Jurkat, Clone E6-1 (cell line): ENCODE measurements at regions not wholly inside any gene's neighbourhood (a gene's known extent, or its start where the extent isn't known, plus 50 kb on each side); places are given as distances from the start of the nearest gene placed in this dataset.
"Not testable (repeated sequence)": the region's sequence is repeated elsewhere in the genome, so short reads cannot be mapped to it uniquely, and the experiment has no call there.

Experiments used
- DNase-seq: peaks from one replicate; pipeline ENCODE4 v3.0.0-alpha.2; 2011; ENCODE audit warnings: low read depth, low spot score
- H3K4me3 ChIP-seq: 2 replicates; pipeline ENCODE4 v1.5.1; 2011; ENCODE audit warnings: mild to moderate bottlenecking, low read length, control low read depth, moderate library complexity

DNA sequence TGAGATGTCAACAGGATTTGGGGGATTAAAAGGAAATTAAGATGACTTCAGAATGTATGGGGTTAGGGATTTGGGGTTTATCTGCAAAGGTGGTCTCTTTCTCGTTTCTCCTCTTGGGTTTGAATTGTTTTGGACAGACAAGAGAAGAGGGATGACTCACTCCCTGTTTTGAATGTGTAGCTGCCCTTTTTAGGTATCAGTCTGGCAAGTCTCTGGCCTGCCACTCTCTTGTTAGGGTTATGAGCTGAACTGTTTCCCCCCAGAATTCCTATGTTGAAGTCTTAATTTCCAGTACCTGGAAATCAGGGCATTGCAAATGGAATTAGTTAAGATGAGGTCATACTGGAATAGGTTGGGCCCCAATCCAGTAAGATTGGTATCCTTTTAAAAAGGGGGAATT lies 291.7 kb downstream of the MEX3B start:
- H3K4me3 ChIP-seq: no peak overlapping the region
- no peak for DNase-seq

GRCh38 chr15:81752974-81753373 lies 292.8 kb downstream of the MEX3B start:
- H3K4me3 ChIP-seq: no peak overlapping the region
- DNase-seq: no peak

DNA sequence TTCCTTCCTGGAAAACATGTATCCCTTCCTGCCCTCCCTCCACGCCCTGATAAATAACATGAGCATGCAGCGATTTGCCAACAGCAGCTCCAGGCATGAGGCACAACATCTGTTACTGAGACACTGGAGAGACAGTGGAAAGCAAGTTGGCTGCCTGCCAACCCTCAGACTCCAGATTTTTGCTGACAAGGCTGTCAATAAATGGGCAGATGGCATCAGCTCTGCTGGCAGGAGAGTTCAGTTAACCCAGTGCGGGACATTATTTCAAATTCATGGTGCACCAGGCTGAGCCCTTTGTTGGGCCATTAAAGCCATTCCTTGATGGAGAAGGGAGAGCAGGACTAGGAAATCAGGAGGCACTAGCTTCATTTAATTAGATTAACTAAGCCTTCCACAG lies 293.3 kb downstream of the MEX3B start:
- peak; percentile 20 for DNase-seq

DNA sequence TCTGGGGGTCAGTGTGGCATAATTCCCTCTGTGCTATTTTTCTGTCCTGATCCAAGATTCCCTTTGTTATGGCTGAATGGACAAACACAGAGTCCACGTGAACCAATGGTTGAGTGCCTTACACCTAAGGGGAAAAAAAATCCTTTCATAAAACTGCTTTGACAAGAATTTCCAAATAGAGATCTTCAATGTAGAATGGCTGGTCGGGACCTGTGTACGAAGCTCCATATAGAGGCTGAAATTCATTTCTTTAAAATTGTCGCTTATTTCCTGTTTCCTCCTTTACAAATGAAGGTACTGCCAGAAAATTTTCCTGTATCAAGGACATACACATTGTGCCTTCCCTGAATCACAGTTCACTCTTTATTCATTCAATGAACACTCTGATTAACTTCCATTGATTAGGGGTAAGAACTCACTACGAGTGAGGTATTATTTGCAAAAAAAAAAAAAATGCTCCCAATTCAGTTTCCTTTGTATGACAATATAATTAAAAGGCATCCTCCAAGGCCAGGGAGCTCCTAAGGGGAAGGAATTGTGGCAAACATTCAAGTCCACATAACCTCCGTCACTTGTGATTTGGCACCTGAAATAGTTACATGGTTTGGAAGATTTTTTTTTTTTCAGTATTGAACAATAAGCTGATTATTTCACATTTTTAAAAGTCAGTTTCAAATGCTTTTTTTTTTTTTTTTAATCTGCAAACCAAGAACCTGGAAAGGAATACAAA lies 293.8 kb downstream of the MEX3B start:
- no peak for DNase-seq

More for the DNA sequence above, 293.3 kb downstream of the MEX3B start:
- H3K4me3 ChIP-seq: no peak overlapping the region

DNA sequence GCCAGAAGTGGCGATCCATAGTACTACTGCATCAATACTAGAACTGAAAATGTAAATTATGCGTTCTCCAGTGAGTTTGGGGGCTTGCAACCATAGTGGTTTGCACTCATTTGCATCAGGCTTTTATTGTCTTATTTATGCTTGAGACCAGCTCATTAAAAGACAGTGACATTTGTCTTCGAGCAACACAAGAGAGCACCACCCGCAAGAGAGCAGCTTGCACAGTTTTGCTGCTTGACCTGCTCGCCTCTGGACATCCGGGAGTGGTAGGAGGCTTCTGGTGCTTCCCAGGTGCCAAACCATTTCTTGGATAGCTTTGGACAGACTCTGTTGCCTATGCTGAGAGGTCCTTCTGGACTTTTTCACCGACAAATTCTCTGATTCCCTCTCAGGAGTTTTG lies 294.6 kb downstream of the MEX3B start:
- no peak for DNase-seq
- no peak overlapping the region for H3K4me3 ChIP-seq

More for the DNA sequence above, 293.8 kb downstream of the MEX3B start:
- H3K4me3 ChIP-seq: no peak overlapping the region

DNA sequence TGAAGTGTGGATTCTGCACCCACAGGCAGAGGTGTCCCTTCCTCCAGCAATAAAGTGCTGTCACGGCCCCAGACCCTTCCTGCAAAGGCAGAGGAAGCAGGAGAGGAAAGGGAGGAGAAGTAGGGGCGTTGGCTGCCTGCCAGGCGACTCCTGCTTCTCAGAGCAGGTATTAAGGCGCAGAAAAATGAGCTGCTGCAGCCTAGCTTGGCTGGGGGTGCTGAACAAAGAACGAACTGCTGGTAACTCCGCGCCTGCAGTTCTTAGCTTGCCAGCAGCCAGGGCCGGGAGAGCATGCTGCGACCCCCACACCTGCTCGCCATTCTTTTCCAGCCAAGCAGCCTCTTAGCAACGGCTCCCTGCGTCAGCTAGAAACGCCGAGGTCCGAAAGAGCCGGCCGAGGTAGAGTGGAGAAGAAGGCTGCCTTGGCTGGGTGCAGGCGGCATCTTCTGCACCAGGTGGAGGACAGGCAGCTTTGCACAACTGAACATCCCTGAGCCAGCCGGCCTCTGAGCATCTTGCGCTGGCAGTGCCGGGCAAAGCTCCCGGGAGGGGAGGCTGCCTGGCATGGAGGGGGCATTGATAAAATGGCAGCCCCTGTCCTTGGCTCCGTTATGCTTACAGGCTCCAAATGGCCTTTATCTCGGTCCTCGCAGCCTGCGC lies 296.0 kb downstream of the MEX3B start:
- DNase-seq: no peak
- no peak overlapping the region for H3K4me3 ChIP-seq

DNA sequence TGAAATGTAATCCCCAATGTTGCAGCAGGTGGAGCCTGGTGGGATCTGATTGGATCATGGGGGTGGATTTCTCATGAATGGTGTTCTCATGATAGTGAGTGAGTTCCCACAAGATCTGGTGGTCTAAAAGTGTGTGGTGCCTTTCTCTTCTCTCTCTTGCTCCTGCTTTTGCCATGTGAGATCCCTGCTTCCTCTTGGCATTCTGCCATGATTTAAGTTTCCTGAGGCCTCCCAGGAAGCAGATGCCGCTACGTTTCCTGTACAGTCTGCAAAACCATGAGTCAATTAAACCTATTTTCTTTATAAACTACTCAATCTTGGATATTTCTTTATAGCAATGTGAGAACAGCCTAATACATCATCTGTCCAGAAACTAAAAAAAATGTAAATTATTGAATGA lies 298.3 kb downstream of the MEX3B start:
- no peak overlapping the region for H3K4me3 ChIP-seq
- no peak for DNase-seq

DNA sequence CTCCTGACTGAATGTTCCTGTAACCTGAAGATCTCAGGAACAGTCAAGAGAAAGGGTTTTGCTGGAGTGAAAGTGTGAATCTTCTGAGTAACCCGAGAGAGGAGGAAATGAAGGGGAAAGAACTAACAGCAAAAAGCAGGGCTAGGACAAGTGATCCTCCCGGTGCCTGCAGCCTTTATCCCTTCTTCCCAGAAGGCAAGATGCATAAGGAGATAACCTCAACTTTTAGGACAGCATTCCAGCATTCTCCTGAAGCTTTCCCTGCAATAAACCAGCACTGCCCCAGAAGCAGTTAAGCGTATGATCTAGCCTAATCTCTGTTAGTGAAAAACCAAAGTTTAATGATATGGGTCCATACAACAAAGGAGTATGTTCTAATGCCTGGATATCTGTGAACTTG lies 298.8 kb downstream of the MEX3B start:
- H3K4me3 ChIP-seq: no peak overlapping the region
- no peak for DNase-seq

DNA sequence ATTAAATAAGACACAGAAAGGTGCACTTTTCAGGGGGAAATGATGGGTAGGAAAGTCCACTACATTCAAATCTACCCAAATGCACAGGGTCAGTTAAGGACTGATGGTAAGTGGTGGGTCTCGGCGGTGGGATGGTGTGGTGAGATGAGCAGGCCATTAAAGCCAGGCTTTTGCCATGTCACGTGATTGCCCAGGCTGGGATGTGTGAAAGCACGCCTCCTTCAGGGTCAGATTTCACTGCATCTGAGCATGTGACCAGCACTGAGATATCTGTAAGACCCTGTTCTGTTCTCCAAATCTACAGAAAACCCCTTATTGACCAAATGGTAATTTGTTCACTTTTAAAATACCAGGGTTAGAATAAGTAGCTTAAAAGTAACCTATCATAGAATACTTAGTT lies 301.5 kb downstream of the MEX3B start:
- H3K4me3 ChIP-seq: no peak overlapping the region
- no peak for DNase-seq

DNA sequence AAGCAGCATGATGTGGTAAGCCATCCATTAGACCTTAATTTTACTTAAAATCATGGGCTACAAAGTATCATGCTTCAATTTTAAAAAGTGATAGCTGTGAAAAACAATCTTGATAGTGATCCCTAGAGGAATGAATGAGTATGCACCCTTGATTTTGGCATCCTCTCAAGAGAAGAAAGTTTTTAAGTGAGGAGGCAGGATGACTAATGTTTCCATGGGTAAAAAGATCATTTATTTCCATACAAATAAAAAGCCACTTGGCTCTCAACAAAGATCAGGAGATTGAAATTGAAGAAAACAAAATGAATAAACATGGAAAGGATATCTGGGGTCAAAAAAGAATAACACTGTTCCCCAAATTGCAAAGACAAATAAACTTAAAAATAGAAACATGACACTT lies 305.4 kb downstream of the MEX3B start:
- no peak overlapping the region for H3K4me3 ChIP-seq
- no peak for DNase-seq

- DNase-seq: no peak
Measured at GRCh38 chr15:81729340-81729739, 316.5 kb downstream of the MEX3B start.

GRCh38 chr15:81728726-81729125 lies 317.1 kb downstream of the MEX3B start:
- no peak overlapping the region for H3K4me3 ChIP-seq
- DNase-seq: no peak

More at GRCh38 chr15:81729340-81729739, 316.5 kb downstream of the MEX3B start:
- H3K4me3 ChIP-seq: no peak overlapping the region

DNA sequence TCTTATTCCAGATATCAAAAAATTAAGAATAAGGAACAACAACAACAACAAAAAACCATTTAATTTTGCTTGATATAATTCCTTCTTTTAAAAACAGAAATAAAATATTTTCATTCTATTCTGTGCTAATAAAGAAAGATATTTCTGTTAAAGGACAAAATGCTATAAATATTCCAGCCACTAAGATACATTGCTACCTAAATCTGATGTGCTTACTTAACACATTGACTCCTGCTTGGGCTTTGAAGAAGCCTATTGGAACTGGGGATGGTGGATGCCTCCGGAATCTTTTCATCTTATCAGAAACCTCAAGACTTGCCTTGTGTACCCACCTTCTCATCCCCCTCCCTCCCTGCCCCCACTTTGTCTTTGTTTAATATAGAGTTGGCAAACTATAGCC lies 320.2 kb downstream of the MEX3B start:
- no peak for DNase-seq
- no peak overlapping the region for H3K4me3 ChIP-seq

- DNase-seq: no peak
- H3K4me3 ChIP-seq: no peak overlapping the region
Measured at GRCh38 chr15:81724536-81724935, 321.3 kb downstream of the MEX3B start.

GRCh38 chr15:81723701-81724100 lies 322.1 kb downstream of the MEX3B start:
- H3K4me3 ChIP-seq: no peak overlapping the region
- no peak for DNase-seq

DNA sequence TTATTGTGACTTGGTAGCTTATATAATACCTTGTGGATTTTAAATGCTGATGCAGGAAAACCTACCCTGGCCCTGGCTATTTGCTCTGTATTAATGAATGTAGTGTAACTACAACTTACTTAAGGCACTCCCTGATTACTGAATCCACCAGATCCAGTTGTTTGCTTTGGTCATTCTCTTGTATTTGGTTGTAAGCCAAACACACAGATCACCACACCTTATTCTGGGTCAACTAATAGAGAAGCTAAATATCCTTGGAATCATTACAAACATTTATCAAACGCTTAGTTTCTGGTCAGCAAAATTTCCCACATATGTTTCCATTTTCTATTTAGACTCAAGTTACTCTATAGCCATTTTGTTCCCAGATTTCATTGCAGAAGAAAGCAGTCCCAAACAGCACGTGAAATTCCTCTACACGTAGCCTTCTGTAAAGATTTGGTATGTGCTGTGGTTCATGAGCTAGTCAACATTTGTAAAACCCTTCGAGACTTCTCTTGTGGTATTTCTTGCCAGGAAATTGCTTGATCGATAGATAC lies 322.6 kb downstream of the MEX3B start:
- no peak overlapping the region for H3K4me3 ChIP-seq
- DNase-seq: no peak

DNA sequence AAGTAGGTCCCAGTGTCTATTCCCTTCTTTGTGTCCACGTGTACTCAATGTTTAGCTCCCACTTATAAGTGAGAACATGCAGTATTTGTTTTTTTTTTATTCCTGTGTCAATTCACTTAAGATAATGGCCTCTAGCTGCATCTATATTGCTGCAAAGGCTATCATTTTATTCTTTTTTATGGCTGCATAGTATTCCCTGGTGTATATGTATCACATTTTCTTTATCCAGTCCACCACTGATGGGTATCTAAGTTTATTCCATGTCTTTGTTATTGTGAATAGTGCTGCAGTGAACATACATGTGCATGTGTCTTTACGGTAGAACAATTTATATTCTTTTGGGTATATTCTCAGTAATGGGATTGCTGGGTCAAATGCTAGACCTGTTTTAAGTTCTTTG lies 329.4 kb downstream of the MEX3B start:
- DNase-seq, H3K4me3 ChIP-seq: not testable (repeated sequence)

DNA sequence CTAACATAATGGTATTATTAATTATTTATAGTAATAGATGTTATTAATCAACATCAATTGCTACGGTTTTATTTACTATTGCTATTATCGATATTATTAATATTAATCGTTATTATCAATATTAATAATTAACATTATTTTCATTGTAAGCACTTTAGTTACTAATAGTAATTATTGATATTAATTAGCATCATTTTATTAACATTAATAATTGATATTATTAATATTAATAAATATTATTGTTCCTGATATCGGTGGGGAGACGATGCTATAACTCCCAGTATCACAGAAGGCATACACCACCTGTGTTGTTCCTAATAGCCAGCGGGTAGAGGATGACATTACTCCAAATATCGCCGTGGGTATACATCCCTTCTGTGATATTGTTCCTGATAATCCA lies 335.5 kb downstream of the MEX3B start:
- H3K4me3 ChIP-seq: no peak overlapping the region
- DNase-seq: no peak

GRCh38 chr15:81706816-81707346 lies 332.9 kb upstream of the TMC3 start:
- H3K4me3 ChIP-seq, DNase-seq: not testable (repeated sequence)

- not testable (repeated sequence) for DNase-seq, H3K4me3 ChIP-seq
Measured at GRCh38 chr15:81705727-81706126, 331.7 kb upstream of the TMC3 start.
